Tibial nerve (tissue), 3 donors: ENCODE measurements at regions not wholly inside any gene's neighbourhood (a gene's known extent, or its start where the extent isn't known, plus 50 kb on each side); places are given as distances from the start of the nearest gene placed in this dataset.

Source experiments
- CTCF ChIP-seq, 5 experiments: fragments of 200-600 bp in 3 of 5; fragments of 450-650 bp in 2 of 5; sonication (generic) in 3 of 5; IDR thresholded peaks; one replicate each; pipeline ENCODE4 v1.5.1; 2016 to 2019; ENCODE audit warnings: antibody characterized with exemption in 5 of 5, mild to moderate bottlenecking in 3 of 5, moderate library complexity in 2 of 5
- POLR2A ChIP-seq, 2 donors: fragments of 450-650 bp; IDR thresholded peaks; one replicate each; pipeline ENCODE4 v1.6.1; 2017; ENCODE audit warnings: antibody characterized with exemption in 2 of 2, mild to moderate bottlenecking in 2 of 2, moderate library complexity in 2 of 2

GRCh38 chr13:107222597-107222996 lies 654.7 kb upstream of the ARGLU1 start:
- TF ChIP-seq CTCF (IDR thresholded peaks at IDR 0.05) = no peak
- TF ChIP-seq POLR2A (IDR thresholded peaks at IDR 0.05) = no peak
